RWPE2 (cell line): ENCODE measurements at regions not wholly inside any gene's neighbourhood (a gene's known extent, or its start where the extent isn't known, plus 50 kb on each side); places are given as distances from the start of the nearest gene placed in this dataset.
A peak's percentile ranks its signal among the peaks of the same experiment; 100 is the strongest.

Experiments
- ATAC-seq: fragments of 200-7000 bp; cut with Tn5 transposase; 3 replicates; pipeline ENCODE4 v1.9.1; 2021; ENCODE audit warnings: low read depth
- DNase-seq: peaks from one replicate; pipeline ENCODE4 v3.0.0-alpha.2; 2020; ENCODE audit warnings: low spot score
- H3K27ac ChIP-seq: fragments of 450-650 bp; 2 replicates; pipeline ENCODE4 v1.5.1; 2017; ENCODE audit warnings: mild to moderate bottlenecking; ENCODE audit not compliant: poor library complexity, severe bottlenecking
- H3K27me3 ChIP-seq: fragments of 250-450 bp; sonication (Bioruptor Pico); 2 replicates; pipeline ENCODE4 v1.5.1; 2021; ENCODE audit warnings: mild to moderate bottlenecking, moderate library complexity; ENCODE audit not compliant: insufficient read depth, poor library complexity, severe bottlenecking
- H3K36me3 ChIP-seq: fragments of 250-450 bp; sonication (Bioruptor Pico); 2 replicates; pipeline ENCODE4 v1.5.1; 2020; ENCODE audit warnings: low read depth, mild to moderate bottlenecking, moderate library complexity
- H3K4me1 ChIP-seq: fragments of 250-450 bp; sonication (Bioruptor Pico); 2 replicates; pipeline ENCODE4 v1.5.1; 2021; ENCODE audit warnings: mild to moderate bottlenecking, moderate library complexity; ENCODE audit not compliant: insufficient read depth, poor library complexity, severe bottlenecking
- H3K4me3 ChIP-seq: fragments of 250-450 bp; sonication (Bioruptor Pico); 2 replicates; pipeline ENCODE4 v1.5.1; 2021; ENCODE audit warnings: mild to moderate bottlenecking, moderate library complexity; ENCODE audit not compliant: severe bottlenecking
- H3K9me3 ChIP-seq: fragments of 250-450 bp; sonication (Bioruptor Pico); 2 replicates; pipeline ENCODE4 v1.5.1; 2021; ENCODE audit warnings: mild to moderate bottlenecking, moderate library complexity; ENCODE audit not compliant: severe bottlenecking
- CTCF ChIP-seq: fragments of 450-650 bp; IDR thresholded peaks from one replicate; pipeline ENCODE4 v1.5.1; 2017; ENCODE audit warnings: mild to moderate bottlenecking, moderate library complexity; ENCODE audit not compliant: poor library complexity, severe bottlenecking

GRCh38 chr6:6376845-6377244 lies 56.4 kb upstream of the F13A1 start:
- ATAC-seq (no peak), DNase-seq (no peak)
- Histone ChIP-seq H3K27ac (no peak overlapping the region), H3K4me3 (no peak overlapping the region), H3K27me3 (peaks cover 7% of the 10 kb centered on the region), H3K36me3 (no peaks in the 10 kb centered on the region), H3K9me3 (no peaks in the 10 kb centered on the region), H3K4me1 (no peaks in the 10 kb centered on the region)
- no peak for TF ChIP-seq CTCF

GRCh38 chr6:6377621-6378020 lies 57.2 kb upstream of the F13A1 start:
- no peak for TF ChIP-seq CTCF
- Histone ChIP-seq H3K27me3 (peaks cover 7% of the 10 kb centered on the region), H3K27ac (no peak overlapping the region), H3K4me3 (no peak overlapping the region), H3K4me1 (no peaks in the 10 kb centered on the region), H3K9me3 (no peaks in the 10 kb centered on the region), H3K36me3 (no peaks in the 10 kb centered on the region)
- no peak for DNase-seq
- no peak for ATAC-seq

GRCh38 chr6:6379573-6379972 lies 59.1 kb upstream of the F13A1 start:
- Histone ChIP-seq H3K4me3 (no peak overlapping the region), H3K27ac (no peak overlapping the region), H3K4me1 (no peaks in the 10 kb centered on the region), H3K27me3 (no peaks in the 10 kb centered on the region), H3K36me3 (no peaks in the 10 kb centered on the region), H3K9me3 (no peaks in the 10 kb centered on the region)
- TF ChIP-seq CTCF, result no peak
- DNase-seq, result no peak
- no peak for ATAC-seq

GRCh38 chr6:6384520-6384919 lies 64.1 kb upstream of the F13A1 start:
- no peaks in the 10 kb centered on the region for H3K27me3 ChIP-seq
- no peak overlapping the region for H3K27ac ChIP-seq
- H3K36me3 ChIP-seq, result no peaks in the 10 kb centered on the region
- H3K4me1 ChIP-seq, result peaks cover 9% of the 10 kb centered on the region
- H3K9me3 ChIP-seq, result no peaks in the 10 kb centered on the region
- ATAC-seq (no peak), DNase-seq (no peak)
- no peak overlapping the region for H3K4me3 ChIP-seq
- no peak for TF ChIP-seq CTCF

- Histone ChIP-seq H3K27me3 (no peaks in the 10 kb centered on the region), H3K9me3 (no peaks in the 10 kb centered on the region), H3K27ac (no peak overlapping the region), H3K36me3 (no peaks in the 10 kb centered on the region), H3K4me1 (peaks cover 9% of the 10 kb centered on the region), H3K4me3 (no peak overlapping the region)
- no peak for TF ChIP-seq CTCF
- DNase-seq, result no peak
- ATAC-seq, result peak; percentile 55; the same call in 2 of the 3 replicates
Measured at GRCh38 chr6:6386010-6386409, 65.5 kb upstream of the F13A1 start.
